Osteoblast (primary cell): ENCODE measurements at regions not wholly inside any gene's neighbourhood (a gene's known extent, or its start where the extent isn't known, plus 50 kb on each side); places are given as distances from the start of the nearest gene placed in this dataset.

Experiments
- DNase-seq: peaks from one replicate; pipeline ENCODE4 v3.0.0; 2011; ENCODE audit warnings: low spot score, mixed read lengths; ENCODE audit not compliant: insufficient read length; ENCODE audit errors: missing footprints
- H2AFZ ChIP-seq: 2 replicates; pipeline ENCODE4 v1.6.0; 2011; ENCODE audit warnings: mild to moderate bottlenecking, low read length
- H3K27ac ChIP-seq: 2 replicates; pipeline ENCODE4 v1.5.1; 2011; ENCODE audit warnings: mild to moderate bottlenecking, low read depth, low read length, moderate library complexity
- H3K27me3 ChIP-seq: 2 replicates; pipeline ENCODE4 v1.6.0; 2012; ENCODE audit warnings: mild to moderate bottlenecking, control low read depth, inconsistent platforms, low read length, moderate library complexity; ENCODE audit not compliant: insufficient read depth
- H3K36me3 ChIP-seq: 2 replicates; pipeline ENCODE4 v1.5.1; 2011; ENCODE audit warnings: mild to moderate bottlenecking, low read length, control low read depth, moderate library complexity; ENCODE audit not compliant: insufficient read depth
- H3K4me1 ChIP-seq: 2 replicates; pipeline ENCODE4 v1.5.1; 2011; ENCODE audit warnings: mild to moderate bottlenecking, low read length, control low read depth, moderate library complexity; ENCODE audit not compliant: insufficient read depth
- H3K4me2 ChIP-seq: 2 replicates; pipeline ENCODE4 v1.6.0; 2011; ENCODE audit warnings: mild to moderate bottlenecking, low read length; ENCODE audit not compliant: insufficient read depth
- H3K4me3 ChIP-seq: fragments of 200-600 bp; sonication (generic); 3 replicates; pipeline ENCODE4 v1.5.1; 2012; ENCODE audit warnings: mild to moderate bottlenecking, low read length, inconsistent platforms; ENCODE audit not compliant: insufficient read depth
- H3K79me2 ChIP-seq: 2 replicates; pipeline ENCODE4 v1.6.0; 2012; ENCODE audit warnings: mild to moderate bottlenecking, low read length, control low read depth, inconsistent platforms; ENCODE audit not compliant: insufficient read depth
- H3K9me3 ChIP-seq: 2 replicates; pipeline ENCODE4 v1.5.1; 2011; ENCODE audit warnings: low read depth, low read length, control low read depth
- H4K20me1 ChIP-seq: 2 replicates; pipeline ENCODE4 v1.6.0; 2012; ENCODE audit warnings: mild to moderate bottlenecking, low read length, control low read depth; ENCODE audit not compliant: insufficient read depth
- CTCF ChIP-seq: IDR thresholded peaks from 2 replicates; pipeline ENCODE4 v1.5.1; 2011; ENCODE audit warnings: mild to moderate bottlenecking, low read depth, low read length, moderate library complexity; ENCODE audit errors: extremely low read depth

GRCh38 chr2:217658806-217659205 lies 344.0 kb downstream of the TNS1 start:
- Histone ChIP-seq H3K4me3 (no peak overlapping the region), H3K36me3 (no peaks in the 10 kb centered on the region), H3K9me3 (no peaks in the 10 kb centered on the region), H4K20me1 (no peaks in the 10 kb centered on the region), H3K4me1 (peaks cover 45% of the 10 kb centered on the region), H2AFZ (no peak overlapping the region), H3K79me2 (no peaks in the 10 kb centered on the region), H3K4me2 (no peak overlapping the region), H3K27ac (no peak overlapping the region), H3K27me3 (no peaks in the 10 kb centered on the region)
- no peak for DNase-seq
- TF ChIP-seq CTCF, result no peak

DNA sequence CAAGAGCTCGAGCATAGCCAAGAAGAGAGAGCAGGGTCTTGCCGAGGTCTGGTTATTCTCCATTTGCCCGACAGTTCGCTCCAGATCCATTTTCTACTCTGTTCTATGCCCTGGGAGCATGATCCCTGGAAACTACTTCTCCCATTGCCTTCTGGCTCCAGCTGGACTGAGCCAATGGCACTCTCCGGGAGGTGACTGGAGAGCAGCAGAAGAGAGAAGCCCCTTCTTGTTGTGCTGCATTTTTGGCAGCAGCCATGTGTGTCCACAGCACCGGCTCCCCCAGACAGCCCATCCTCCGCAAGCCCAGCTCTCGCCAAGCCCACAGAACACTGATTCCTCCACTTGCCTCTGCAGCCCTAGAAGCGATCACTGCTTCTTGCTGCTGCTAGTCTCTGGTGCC lies 345.5 kb downstream of the TNS1 start:
- no peaks in the 10 kb centered on the region for H3K79me2 ChIP-seq

GRCh38 chr2:217656316-217656715 lies 346.5 kb downstream of the TNS1 start:
- DNase-seq, result no peak
- TF ChIP-seq CTCF, result no peak
- Histone ChIP-seq H2AFZ (peak overlapping the region; percentile 10), H3K4me2 (no peak overlapping the region), H3K27me3 (no peaks in the 10 kb centered on the region), H3K4me3 (no peak overlapping the region), H3K4me1 (peaks cover 45% of the 10 kb centered on the region), H3K36me3 (no peaks in the 10 kb centered on the region), H3K79me2 (no peaks in the 10 kb centered on the region), H4K20me1 (no peaks in the 10 kb centered on the region), H3K27ac (no peak overlapping the region), H3K9me3 (no peaks in the 10 kb centered on the region)

More for the DNA sequence above, 345.5 kb downstream of the TNS1 start:
- Histone ChIP-seq H3K4me2 (no peak overlapping the region), H4K20me1 (no peaks in the 10 kb centered on the region), H2AFZ (no peak overlapping the region), H3K4me3 (no peak overlapping the region), H3K9me3 (no peaks in the 10 kb centered on the region), H3K4me1 (peaks cover 49% of the 10 kb centered on the region), H3K27ac (no peak overlapping the region), H3K27me3 (no peaks in the 10 kb centered on the region), H3K36me3 (no peaks in the 10 kb centered on the region)
- no peak for TF ChIP-seq CTCF
- no peak for DNase-seq

DNA sequence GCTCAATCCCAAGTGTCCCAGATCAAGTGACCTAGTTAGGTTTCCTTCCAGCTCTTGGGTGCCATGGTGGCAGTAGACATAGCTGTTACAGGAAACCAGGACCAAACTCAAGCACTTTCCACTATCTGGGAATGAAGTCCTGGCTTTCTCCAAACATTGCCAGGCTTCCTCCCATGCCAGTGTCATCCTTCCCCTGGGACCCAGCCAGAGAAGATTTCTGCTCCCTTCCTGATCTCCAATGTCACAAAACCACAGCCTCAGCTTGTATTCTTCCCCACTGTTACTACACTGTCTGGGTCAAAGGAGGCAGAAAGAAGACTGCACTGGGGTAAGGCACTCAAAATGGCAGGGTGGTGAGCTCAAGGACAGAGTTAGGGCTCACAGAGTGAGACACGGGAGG lies 347.1 kb downstream of the TNS1 start:
- H3K4me3 ChIP-seq, result no peak overlapping the region
- H4K20me1 ChIP-seq, result no peaks in the 10 kb centered on the region
- H3K27ac ChIP-seq, result no peak overlapping the region
- no peak overlapping the region for H3K4me2 ChIP-seq
- TF ChIP-seq CTCF, result no peak
- H3K27me3 ChIP-seq, result no peaks in the 10 kb centered on the region
- H3K9me3 ChIP-seq, result no peaks in the 10 kb centered on the region
- peaks cover 40% of the 10 kb centered on the region for H3K4me1 ChIP-seq
- H2AFZ ChIP-seq, result peak overlapping the region; percentile 66
- no peak for DNase-seq
- no peaks in the 10 kb centered on the region for H3K36me3 ChIP-seq
- H3K79me2 ChIP-seq, result no peaks in the 10 kb centered on the region
